ENCODE measurements at regions not wholly inside any gene's neighbourhood (a gene's known extent, or its start where the extent isn't known, plus 50 kb on each side); places are given as distances from the start of the nearest gene placed in this dataset.

- DNase-seq = no peak
Measured at GRCh38 chr6:56709650-56710049, 67.0 kb upstream of the DST start.

GRCh38 chr6:56708810-56709597 lies 66.3 kb upstream of the DST start:
- no peak for DNase-seq

GRCh38 chr6:56706981-56707726 lies 64.5 kb upstream of the DST start:
- no peak for DNase-seq

- no peak for DNase-seq
Measured at GRCh38 chr6:56699066-56699654, 56.5 kb upstream of the DST start.

GRCh38 chr6:56695702-56696101 lies 53.0 kb upstream of the DST start:
- DNase-seq = no peak

GRCh38 chr6:56694002-56694401 lies 51.3 kb upstream of the DST start:
- DNase-seq = no peak

GRCh38 chr6:56693246-56693607 lies 50.5 kb upstream of the DST start:
- DNase-seq = no peak

GRCh38 chr6:56692523-56693245 lies 50.0 kb upstream of the DST start:
- no peak for DNase-seq
